Trophoblast cell (in vitro differentiated cells and primary cell): ENCODE measurements at regions not wholly inside any gene's neighbourhood (a gene's known extent, or its start where the extent isn't known, plus 50 kb on each side); places are given as distances from the start of the nearest gene placed in this dataset.

Experiments
- DNase-seq, 2 donors: peaks; one replicate each; pipeline ENCODE4 v3.0.0-alpha.2; 2016
- H2AFZ ChIP-seq: 2 replicates; pipeline ENCODE4 v1.6.1; 2013; ENCODE audit warnings: low read length, moderate library complexity, mild to moderate bottlenecking; ENCODE audit not compliant: insufficient read depth, poor library complexity
- H2AK5ac ChIP-seq: 2 replicates; pipeline ENCODE4 v1.6.1; 2013; ENCODE audit warnings: mild to moderate bottlenecking, low read length
- H2BK120ac ChIP-seq: 2 replicates; pipeline ENCODE4 v1.6.1; 2013; ENCODE audit warnings: low read length, mild to moderate bottlenecking, moderate library complexity; ENCODE audit not compliant: insufficient read depth, poor library complexity
- H2BK12ac ChIP-seq: 2 replicates; pipeline ENCODE4 v1.6.1; 2013; ENCODE audit warnings: mild to moderate bottlenecking, low read length, moderate library complexity
- H2BK5ac ChIP-seq: 2 replicates; pipeline ENCODE4 v1.6.1; 2013; ENCODE audit warnings: low read length, low read depth, moderate library complexity, mild to moderate bottlenecking; ENCODE audit not compliant: poor library complexity
- H3K14ac ChIP-seq: 2 replicates; pipeline ENCODE4 v1.6.1; 2013; ENCODE audit warnings: mild to moderate bottlenecking, low read length
- H3K18ac ChIP-seq: 2 replicates; pipeline ENCODE4 v1.6.1; 2013; ENCODE audit warnings: mild to moderate bottlenecking, low read length
- H3K23ac ChIP-seq: 2 replicates; pipeline ENCODE4 v1.6.1; 2013; ENCODE audit warnings: low read length
- H3K27ac ChIP-seq: 2 replicates; pipeline ENCODE4 v1.5.1; 2013; ENCODE audit warnings: low read depth, mild to moderate bottlenecking, inconsistent platforms, low read length, moderate library complexity
- H3K27me3 ChIP-seq: 2 replicates; pipeline ENCODE4 v1.6.1; 2013; ENCODE audit warnings: inconsistent platforms, mild to moderate bottlenecking, low read length, moderate library complexity; ENCODE audit not compliant: insufficient read depth
- H3K36me3 ChIP-seq, 2 experiments: 1 replicate in 1 of 2; 2 replicates in 1 of 2; pipeline ENCODE4 v1.6.1; 2013; ENCODE audit warnings: low read length in 2 of 2, mild to moderate bottlenecking in 2 of 2, moderate library complexity in 1 of 2; ENCODE audit not compliant: insufficient read depth in 2 of 2, control insufficient read depth in 1 of 2
- H3K4ac ChIP-seq: 2 replicates; pipeline ENCODE4 v1.6.1; 2013; ENCODE audit warnings: low read depth, mild to moderate bottlenecking, low read length, moderate library complexity
- H3K4me1 ChIP-seq, 2 experiments: 1 replicate in 1 of 2; 2 replicates in 1 of 2; pipeline ENCODE4 v1.6.1; 2013; ENCODE audit warnings: low read length in 2 of 2, mild to moderate bottlenecking in 2 of 2, moderate library complexity in 1 of 2; ENCODE audit not compliant: insufficient read depth in 2 of 2, control insufficient read depth in 1 of 2
- H3K4me2 ChIP-seq: 2 replicates; pipeline ENCODE4 v1.6.1; 2013; ENCODE audit warnings: inconsistent platforms, mild to moderate bottlenecking, low read length, moderate library complexity
- H3K4me3 ChIP-seq: 2 replicates; pipeline ENCODE4 v1.5.1; 2013; ENCODE audit warnings: mild to moderate bottlenecking, low read depth, low read length, inconsistent platforms
- H3K79me1 ChIP-seq: one replicate; pipeline ENCODE4 v1.6.1; 2013; ENCODE audit warnings: low read length
- H3K79me2 ChIP-seq: 2 replicates; pipeline ENCODE4 v1.6.1; 2013; ENCODE audit warnings: low read length, mild to moderate bottlenecking; ENCODE audit not compliant: control insufficient read depth, insufficient read depth, poor library complexity
- H3K9ac ChIP-seq: 2 replicates; pipeline ENCODE4 v1.6.1; 2013; ENCODE audit warnings: mild to moderate bottlenecking, low read length
- H3K9me3 ChIP-seq: 2 replicates; pipeline ENCODE4 v1.6.1; 2013; ENCODE audit warnings: low read depth, mild to moderate bottlenecking, control low read depth, inconsistent platforms, low read length; ENCODE audit not compliant: insufficient read depth
- H4K12ac ChIP-seq: 2 replicates; pipeline ENCODE4 v1.6.1; 2013; ENCODE audit warnings: low read depth, mild to moderate bottlenecking, low read length, moderate library complexity
- H4K8ac ChIP-seq: 2 replicates; pipeline ENCODE4 v1.6.1; 2013; ENCODE audit warnings: low read depth, mild to moderate bottlenecking, low read length, moderate library complexity
- H4K91ac ChIP-seq: one replicate; pipeline ENCODE4 v1.6.1; 2013; ENCODE audit warnings: low read depth, mild to moderate bottlenecking, low read length, moderate library complexity
- WGBS: extraction: QIAGEN DNeasy Blood & Tissue Kit; methylation state at CpG from one replicate; pipeline ENCODE4 v1.1.7; 2013; ENCODE audit warnings: missing lambda C conversion rate; ENCODE audit not compliant: insufficient read length, insufficient coverage; ENCODE audit errors: extremely low coverage; 5-methylcytosine and 5-hydroxymethylcytosine counted together

DNA sequence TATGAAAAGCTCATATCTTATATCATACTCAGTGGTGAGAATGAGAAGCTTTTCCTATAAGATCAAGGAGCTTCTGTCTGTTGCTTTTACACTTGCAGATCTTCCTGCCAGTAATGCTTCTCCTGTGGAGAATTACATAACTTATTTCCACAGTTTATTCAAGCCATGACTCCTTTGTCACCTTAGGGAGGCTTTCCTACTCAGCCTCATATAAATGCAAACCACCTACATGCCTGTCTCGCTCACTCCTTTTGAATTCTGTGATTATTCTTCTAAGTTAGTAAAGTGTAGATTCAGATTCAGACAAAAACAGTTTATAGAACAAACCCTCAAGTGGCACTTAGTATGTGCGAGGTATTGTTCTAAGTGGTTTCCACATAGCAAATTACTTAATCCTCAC lies 716.1 kb upstream of the ANO3 start:
- Histone ChIP-seq H3K9me3 (no peaks in the 10 kb centered on the region), H3K18ac (no peak overlapping the region), H3K4me3 (no peak overlapping the region), H3K4me2 (no peak overlapping the region), H3K14ac (no peak overlapping the region), H4K8ac (no peak overlapping the region), H4K91ac (no peak overlapping the region), H2BK5ac (no peak overlapping the region), H2BK120ac (no peak overlapping the region), H3K27me3 (no peaks in the 10 kb centered on the region), H3K79me2 (no peaks in the 10 kb centered on the region), H4K12ac (no peak overlapping the region), H3K27ac (no peak overlapping the region), H3K23ac (no peak overlapping the region), H3K4me1 (no peaks in the 10 kb centered on the region), H3K9ac (no peak overlapping the region), H3K4ac (no peak overlapping the region), H2AK5ac (no peak overlapping the region), H2BK12ac (no peak overlapping the region), H2AFZ (no peak overlapping the region), H3K79me1 (no peaks in the 10 kb centered on the region), H3K36me3 (no peaks in the 10 kb centered on the region)
- no peak for DNase-seq
- no CpG with 5 or more reads among the region's 2 CpGs for WGBS

DNA sequence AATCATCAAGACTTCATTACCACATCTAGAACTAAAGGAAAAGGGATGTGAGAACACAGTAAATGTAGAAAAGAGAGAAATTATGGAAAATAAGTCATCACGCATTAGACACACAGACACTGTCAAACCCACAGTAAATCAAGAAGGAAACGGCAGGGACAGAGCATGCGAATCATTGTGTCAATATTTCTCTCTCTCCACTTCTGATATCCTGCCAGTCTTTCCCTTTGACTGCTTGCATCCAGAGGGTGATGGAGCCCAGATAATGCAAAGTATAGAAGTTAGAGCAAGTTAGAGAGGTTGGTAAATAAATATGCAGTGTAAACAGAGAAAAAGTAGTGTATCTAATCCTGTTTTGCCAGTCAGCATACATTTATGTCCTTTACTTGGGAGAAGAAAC lies 706.8 kb upstream of the ANO3 start:
- Histone ChIP-seq H2AFZ (no peak overlapping the region), H2AK5ac (no peak overlapping the region), H2BK120ac (no peak overlapping the region), H4K91ac (no peak overlapping the region), H2BK5ac (no peak overlapping the region), H3K9ac (no peak overlapping the region), H3K4me1 (no peaks in the 10 kb centered on the region), H4K12ac (no peak overlapping the region), H3K36me3 (no peaks in the 10 kb centered on the region), H3K23ac (no peak overlapping the region), H3K27me3 (no peaks in the 10 kb centered on the region), H3K4ac (no peak overlapping the region), H3K4me2 (no peak overlapping the region), H3K79me2 (no peaks in the 10 kb centered on the region), H4K8ac (no peak overlapping the region), H3K9me3 (no peaks in the 10 kb centered on the region), H3K79me1 (no peaks in the 10 kb centered on the region), H3K4me3 (no peak overlapping the region), H3K18ac (no peak overlapping the region), H3K27ac (no peak overlapping the region), H3K14ac (no peak overlapping the region), H2BK12ac (no peak overlapping the region)
- WGBS, result no CpG with 5 or more reads among the region's 3 CpGs
- DNase-seq, result no peak

DNA sequence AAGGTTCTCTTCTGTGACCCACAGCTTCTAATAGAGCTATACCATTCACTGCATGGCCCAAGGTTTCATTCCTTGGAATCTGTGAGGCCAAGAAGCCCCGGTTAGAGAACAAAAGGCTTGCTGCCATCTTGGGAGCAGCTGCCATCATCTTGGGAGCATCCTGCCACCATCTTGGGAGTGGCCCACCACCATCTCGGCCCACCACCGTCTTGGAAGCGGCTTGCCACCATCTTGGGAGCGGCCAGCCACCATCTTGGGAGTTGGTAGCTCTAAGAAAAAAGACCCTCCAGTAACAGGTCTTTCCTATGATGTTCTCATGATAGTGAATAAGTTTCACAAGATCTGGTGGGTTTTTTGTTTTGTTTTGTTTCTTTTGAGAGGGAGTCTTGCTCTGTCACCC lies 703.9 kb upstream of the ANO3 start:
- WGBS, result no CpG with 5 or more reads among the region's 5 CpGs
- no peaks in the 10 kb centered on the region for H3K27me3 ChIP-seq
- no peak overlapping the region for H3K18ac ChIP-seq
- H3K4me2 ChIP-seq, result no peak overlapping the region
- no peaks in the 10 kb centered on the region for H3K4me1 ChIP-seq
- no peak overlapping the region for H3K4me3 ChIP-seq
- no peak overlapping the region for H3K27ac ChIP-seq
- H2AK5ac ChIP-seq, result no peak overlapping the region
- no peak overlapping the region for H3K14ac ChIP-seq
- no peak overlapping the region for H4K91ac ChIP-seq
- DNase-seq, result no peak
- H3K23ac ChIP-seq, result no peak overlapping the region
- no peak overlapping the region for H2BK5ac ChIP-seq
- H3K36me3 ChIP-seq, result no peaks in the 10 kb centered on the region
- no peak overlapping the region for H4K8ac ChIP-seq
- no peak overlapping the region for H2BK12ac ChIP-seq
- H3K79me2 ChIP-seq, result no peaks in the 10 kb centered on the region
- H3K9ac ChIP-seq, result no peak overlapping the region
- no peak overlapping the region for H2AFZ ChIP-seq
- H2BK120ac ChIP-seq, result no peak overlapping the region
- H3K9me3 ChIP-seq, result no peaks in the 10 kb centered on the region
- H4K12ac ChIP-seq, result no peak overlapping the region
- H3K79me1 ChIP-seq, result no peaks in the 10 kb centered on the region
- H3K4ac ChIP-seq, result no peak overlapping the region

DNA sequence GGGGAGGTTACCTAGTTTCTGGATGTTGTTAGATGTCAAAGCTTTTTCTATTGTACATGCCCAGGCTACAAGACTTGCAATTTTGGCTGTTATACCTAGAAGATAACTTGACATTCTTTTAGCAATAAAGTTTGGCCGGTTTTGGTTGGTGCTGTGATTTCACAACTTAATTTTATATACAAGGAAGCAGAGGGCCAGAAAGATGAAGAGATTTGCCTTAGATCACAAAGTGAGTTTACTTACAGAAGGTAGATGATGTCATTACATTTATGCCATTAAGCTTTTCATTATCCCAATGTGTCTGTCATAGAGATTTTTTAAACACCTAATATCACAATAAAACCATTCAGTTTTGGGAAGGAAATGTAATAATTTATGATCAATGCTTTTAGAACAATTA lies 698.7 kb upstream of the ANO3 start:
- H2AK5ac ChIP-seq, result no peak overlapping the region

More for the DNA sequence above, 698.7 kb upstream of the ANO3 start:
- no peak overlapping the region for H3K27ac ChIP-seq
- H3K36me3 ChIP-seq, result no peaks in the 10 kb centered on the region
- no peak overlapping the region for H3K4me3 ChIP-seq
- no peak overlapping the region for H4K8ac ChIP-seq
- no peak overlapping the region for H2BK120ac ChIP-seq
- H3K9ac ChIP-seq, result no peak overlapping the region
- H4K91ac ChIP-seq, result no peak overlapping the region
- H2BK12ac ChIP-seq, result no peak overlapping the region
- no peak overlapping the region for H2BK5ac ChIP-seq
- WGBS, result no CpG with 5 or more reads among the region's 1 CpG
- H3K4ac ChIP-seq, result no peak overlapping the region
- no peak overlapping the region for H3K23ac ChIP-seq
- no peak overlapping the region for H3K18ac ChIP-seq
- no peaks in the 10 kb centered on the region for H3K4me1 ChIP-seq
- no peaks in the 10 kb centered on the region for H3K79me1 ChIP-seq
- H4K12ac ChIP-seq, result no peak overlapping the region
- no peak overlapping the region for H2AFZ ChIP-seq
- H3K79me2 ChIP-seq, result no peaks in the 10 kb centered on the region
- H3K14ac ChIP-seq, result no peak overlapping the region
- H3K4me2 ChIP-seq, result no peak overlapping the region
- no peak for DNase-seq
- no peaks in the 10 kb centered on the region for H3K27me3 ChIP-seq
- no peaks in the 10 kb centered on the region for H3K9me3 ChIP-seq
